Stimulated activated CD8-positive, alpha-beta memory T cell treated with anti-CD3 and anti-CD28 coated beads, Interleukin-7, amount 100 ng/mL, for 1 hour (primary cell): ENCODE measurements at regions not wholly inside any gene's neighbourhood (a gene's known extent, or its start where the extent isn't known, plus 50 kb on each side); places are given as distances from the start of the nearest gene placed in this dataset.

Experiments used
- DNase-seq, 2 donors: peaks; one replicate each; pipeline ENCODE4 v3.0.0-alpha.2; 2020; ENCODE audit warnings: low read depth in 2 of 2

- DNase-seq = no peak
Measured at GRCh38 chr3:43207628-43208085, 78.7 kb upstream of the SNRK start.

DNA sequence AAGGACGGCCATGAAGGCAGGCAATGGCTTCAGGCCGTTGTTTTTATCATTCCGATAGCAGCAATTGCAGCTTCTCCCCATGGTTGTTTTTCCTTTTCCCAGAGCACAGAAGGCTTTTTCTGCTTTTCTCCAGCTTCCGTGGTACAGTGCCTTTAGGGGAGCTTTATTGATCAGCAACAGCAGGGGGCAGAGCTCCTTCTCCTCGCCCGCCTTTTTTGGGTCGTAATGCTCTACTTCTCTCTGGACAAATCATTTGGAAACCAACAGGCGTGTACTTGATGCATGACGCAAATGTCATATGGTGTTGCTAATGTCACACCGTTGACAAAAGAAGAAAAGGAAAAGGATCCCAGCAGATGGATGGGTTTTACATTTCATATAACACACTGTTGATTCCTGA lies 79.7 kb upstream of the SNRK start:
- DNase-seq = no peak

- no peak for DNase-seq
Measured at GRCh38 chr3:43206105-43206504, 80.2 kb upstream of the SNRK start.

GRCh38 chr3:43203022-43203421 lies 83.3 kb upstream of the SNRK start:
- DNase-seq = no peak

DNA sequence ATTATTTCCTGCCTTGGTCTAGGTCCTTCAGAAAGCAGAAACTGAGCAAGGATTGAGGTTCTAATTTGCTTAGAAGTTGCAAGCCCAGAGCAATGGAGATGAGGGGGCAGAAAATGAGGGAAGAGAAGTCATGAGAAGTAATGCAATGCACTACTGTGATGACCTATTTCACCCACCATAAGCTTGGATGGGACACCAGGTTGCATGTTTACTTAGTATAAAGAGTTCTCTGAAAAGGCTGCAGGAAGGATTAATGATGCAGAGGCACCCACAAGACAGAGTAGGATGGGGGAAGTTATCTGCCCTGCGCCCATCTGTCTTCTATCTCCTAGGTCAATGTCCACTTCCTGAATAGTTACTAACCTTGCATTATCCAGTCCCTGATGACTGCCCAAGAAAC lies 84.8 kb upstream of the SNRK start:
- DNase-seq = no peak

DNA sequence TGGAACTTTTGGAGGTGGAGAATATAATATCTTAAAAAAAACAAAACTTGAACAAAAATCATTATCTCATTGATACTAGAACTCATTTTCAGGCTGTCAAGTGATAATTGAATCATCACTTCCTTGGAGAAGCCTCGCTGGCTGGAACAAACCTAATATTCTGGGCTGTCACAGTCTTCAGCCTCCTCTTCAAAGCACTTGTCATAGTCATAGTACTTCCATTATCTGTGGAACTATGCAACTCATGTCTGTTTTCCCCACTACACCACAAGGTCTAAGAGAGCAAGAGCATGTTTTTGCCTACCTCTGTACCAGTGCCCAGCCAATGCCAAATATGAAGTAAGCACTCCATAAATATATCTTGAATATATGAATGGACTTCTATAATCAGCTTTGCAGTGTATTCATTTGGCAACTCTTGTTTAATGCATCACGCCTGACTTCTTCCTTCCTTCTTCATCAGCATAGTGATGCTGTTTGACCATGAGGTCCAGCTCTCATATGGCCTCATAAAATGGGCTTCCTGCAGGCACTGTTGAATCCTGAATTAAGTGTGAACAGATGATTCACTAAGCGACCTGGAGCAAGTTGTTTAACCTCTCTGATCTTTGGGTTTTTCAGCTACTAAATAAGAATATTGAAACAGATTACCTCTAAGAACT lies 86.6 kb upstream of the SNRK start:
- DNase-seq = no peak

DNA sequence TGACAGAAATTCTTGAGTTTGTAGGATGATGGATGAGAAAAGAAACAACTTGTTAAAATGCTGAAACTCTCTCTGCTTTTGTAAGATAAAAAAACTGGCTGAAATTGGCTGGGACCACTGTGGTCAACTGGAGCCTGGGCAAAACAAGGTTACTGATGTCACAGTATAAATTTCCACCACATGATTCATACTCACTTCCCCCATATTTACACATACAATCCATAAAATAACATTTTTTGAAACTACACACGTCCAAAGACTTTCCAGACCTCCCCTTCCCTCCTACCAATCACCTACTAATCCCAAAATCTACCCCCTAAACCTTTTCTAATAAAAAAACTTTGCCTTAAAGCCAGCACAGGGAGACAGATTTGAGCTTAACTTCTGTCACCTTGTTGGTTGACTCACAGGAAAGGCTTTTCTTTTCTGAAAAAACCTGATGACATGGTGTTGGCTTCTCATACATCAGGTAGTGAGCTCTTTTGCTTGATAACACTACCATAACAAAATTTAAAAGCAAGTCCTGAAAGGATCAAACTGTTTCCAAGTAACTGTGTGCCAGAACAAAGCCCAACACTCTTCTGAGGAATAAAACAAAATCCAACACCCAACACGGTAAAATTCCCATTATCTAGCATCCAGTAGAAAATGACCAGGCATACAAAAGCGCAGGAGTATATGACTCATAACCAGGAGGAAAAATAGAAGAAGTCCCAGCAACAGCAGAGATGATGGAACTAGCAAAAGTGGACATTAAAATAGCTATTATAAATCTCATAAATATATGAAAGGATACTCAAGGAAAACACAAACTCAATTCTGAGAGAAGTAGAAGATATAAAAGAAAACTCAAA lies 87.3 kb upstream of the SNRK start:
- no peak for DNase-seq

DNA sequence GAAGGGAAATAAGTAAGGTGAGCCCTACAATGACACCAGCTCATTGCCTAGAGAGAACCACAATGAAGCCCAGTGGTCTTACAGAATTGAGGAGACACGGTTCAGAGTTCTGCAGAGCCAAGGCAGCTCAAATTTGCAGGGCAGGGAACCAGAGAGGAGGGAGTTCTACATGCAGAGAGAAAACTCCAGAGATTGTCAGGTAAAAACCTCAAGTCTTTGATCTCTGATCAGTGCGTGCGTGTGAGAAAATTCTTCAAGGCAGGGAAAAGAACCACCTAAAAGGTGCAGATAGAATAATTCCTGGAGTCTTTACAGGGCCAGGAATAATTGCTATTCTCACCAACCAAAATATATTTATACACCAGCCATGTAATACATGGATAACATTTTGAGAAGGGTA lies 88.0 kb upstream of the SNRK start:
- no peak for DNase-seq

DNA sequence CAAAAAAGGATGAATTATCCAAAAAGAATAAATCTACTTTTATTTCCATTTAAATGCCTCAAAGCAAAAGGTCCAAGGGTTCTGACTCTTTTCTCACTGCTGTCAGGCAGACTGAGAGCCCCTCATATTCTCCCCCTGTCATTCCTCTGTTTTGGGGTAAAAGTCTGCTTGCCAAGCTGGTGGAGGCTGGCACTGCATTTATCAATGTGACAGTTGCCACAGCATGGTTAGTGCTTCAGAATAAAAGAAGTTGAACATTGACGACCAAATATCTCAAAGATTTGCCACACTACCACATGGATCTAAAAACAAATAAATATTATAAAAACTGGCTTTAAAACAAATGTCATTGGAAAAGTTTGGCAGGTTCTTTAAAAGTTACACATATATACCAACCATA lies 89.2 kb upstream of the SNRK start:
- DNase-seq = no peak

DNA sequence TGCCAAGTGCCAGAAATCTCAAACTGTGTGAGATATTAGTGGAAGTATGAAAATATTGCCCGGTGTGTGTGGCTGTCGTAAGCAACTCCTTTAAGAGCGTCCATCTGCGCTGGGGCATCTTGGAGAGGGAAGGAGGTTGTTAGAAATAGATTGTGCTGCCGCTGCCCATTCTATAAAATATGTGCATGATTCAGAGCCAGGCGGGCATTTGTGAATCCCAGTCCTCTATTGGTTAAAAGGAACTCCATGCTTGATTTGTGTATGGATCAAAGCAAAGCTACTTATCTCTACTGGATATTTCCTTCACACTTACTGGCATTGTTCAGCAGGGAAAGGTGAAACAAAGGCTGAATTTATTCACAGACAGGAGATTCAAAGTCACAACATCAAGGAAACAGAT lies 89.6 kb upstream of the SNRK start:
- DNase-seq = no peak

DNA sequence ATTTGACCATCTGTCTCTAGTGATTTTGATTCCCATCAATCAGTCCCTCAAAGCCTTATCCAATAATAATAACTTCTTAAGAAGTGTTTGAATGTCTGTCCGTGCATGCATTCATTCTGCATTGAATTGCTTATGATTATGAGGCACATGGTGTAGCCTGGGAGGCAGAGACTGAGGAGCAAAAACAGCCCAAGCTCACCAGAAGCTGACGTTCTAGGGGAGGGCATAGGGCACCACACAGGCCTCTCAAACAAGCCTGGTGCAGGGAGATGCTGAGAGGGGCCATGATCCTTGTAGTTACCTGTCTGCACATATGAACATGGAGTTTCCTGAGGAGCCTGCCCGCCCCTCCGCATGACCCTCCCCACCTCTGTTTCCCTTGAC lies 89.2 kb upstream of the POMGNT2 start:
- no peak for DNase-seq

DNA sequence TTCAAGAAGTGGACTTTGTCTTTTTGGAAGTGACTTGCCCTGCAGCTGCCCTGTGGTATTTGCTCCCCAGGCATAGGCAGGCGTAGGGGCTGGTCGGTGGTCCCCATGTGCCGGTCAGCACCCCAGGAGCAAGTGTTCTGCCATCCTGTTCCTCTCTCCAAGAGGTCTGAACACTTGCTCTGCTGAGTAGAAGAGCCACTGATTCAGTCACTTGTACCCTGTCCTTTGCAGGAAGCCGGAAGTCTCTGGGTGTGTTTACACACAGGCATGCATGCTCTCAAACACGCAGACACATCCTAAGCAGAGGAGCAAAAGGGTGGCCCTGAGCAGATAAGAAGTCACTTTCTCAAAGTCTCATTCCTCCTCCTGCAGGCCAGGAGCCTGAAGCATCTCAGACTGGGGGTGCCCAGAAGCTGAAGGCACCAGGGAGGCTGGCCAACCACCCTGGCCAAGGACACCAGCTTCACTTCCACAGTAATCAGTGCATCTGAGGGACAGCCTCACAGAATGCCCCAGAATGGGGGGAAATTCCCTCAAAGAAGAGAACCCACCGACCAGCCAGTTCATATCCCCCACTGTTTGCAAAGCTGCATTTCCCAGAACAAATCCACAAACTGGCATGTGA lies 88.7 kb upstream of the POMGNT2 start:
- no peak for DNase-seq

GRCh38 chr3:43194069-43194468 lies 88.2 kb upstream of the POMGNT2 start:
- no peak for DNase-seq

- DNase-seq = no peak
Measured at GRCh38 chr3:43192028-43192427, 86.1 kb upstream of the POMGNT2 start.

- no peak for DNase-seq
Measured at GRCh38 chr3:43191116-43191515, 85.2 kb upstream of the POMGNT2 start.

DNA sequence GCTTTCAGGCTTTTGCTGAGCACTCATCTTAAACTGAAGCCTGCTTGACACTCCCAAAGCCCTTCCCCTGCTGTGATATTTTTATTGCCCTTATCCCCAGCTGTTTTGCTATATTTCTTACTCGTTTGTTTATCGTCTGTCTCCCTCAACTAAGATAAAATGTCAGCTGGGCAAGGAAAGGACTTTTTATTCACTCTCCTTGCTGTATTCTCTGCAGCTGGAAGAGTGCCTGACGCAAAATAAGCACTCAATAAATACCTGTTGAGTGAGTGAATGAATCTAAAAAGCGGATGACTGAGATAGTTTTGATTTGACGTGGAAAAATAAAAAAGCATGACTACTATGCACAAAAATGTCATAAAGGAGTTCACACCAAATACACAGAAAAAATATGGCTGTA lies 84.8 kb upstream of the POMGNT2 start:
- no peak for DNase-seq

DNA sequence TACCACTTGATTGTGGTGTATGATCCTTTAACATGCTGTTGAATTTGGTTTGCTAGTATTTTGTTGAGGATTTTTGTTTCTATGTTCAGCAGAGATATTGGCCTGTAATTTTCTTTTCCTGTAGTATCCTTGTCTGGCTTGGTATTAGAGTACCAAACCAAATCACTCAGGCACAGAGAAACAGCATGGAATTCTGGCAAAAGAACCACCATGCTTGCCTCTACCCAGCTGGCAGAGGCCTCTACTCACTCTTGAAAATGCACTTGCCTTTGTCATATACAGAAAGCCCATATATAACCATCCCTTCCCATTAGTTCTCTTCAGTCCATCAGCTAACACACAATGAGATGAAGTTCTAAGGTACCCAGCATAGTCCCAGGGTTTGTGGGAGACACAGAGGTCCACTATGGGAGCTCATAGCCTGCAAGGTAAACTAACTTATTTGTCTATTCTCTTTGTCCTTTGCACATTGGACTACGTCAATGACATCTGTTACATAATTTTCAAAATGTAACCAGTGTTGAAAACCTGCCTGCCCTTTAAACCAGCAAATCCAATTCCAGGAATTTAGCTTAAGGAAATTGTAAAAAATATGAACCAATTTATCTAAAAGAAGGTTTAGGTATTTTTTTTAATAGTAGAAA lies 82.1 kb upstream of the POMGNT2 start:
- no peak for DNase-seq

- no peak for DNase-seq
Measured at GRCh38 chr3:43185983-43186314, 80.1 kb upstream of the POMGNT2 start.

- DNase-seq = no peak
Measured at GRCh38 chr3:43185274-43185982, 79.5 kb upstream of the POMGNT2 start.

- DNase-seq = no peak
Measured at GRCh38 chr3:43183456-43183855, 77.6 kb upstream of the POMGNT2 start.

DNA sequence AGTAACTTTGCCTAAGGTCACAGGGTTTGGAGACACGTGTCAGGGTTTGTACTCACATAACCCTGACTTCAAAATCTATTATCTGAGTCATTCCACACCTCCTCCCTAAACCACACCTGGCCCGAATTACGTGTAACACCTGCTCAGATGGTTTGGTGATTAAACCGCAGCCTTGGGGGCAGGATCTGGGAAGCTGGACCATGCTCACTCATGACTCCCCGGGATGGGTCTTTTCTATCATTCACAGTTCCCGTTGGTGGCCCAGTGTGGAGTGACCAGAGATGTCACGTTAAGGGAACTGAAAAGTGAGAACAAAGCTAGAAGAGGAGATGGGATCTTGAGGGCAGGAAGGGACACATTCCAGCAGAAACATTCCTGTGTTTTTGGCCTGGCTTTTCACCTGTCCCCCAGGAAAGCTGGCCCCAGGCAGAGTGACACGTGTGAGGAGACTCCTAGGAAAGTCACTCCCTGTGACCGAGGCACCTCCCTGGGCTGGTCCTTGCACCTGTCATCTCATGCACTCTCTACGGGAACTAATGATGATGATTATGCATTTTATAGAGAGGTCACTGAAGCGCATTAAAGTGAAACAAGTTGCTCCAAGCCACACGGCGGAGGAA lies 75.4 kb upstream of the POMGNT2 start:
- peak in 1 of 2 donors; percentile 8 for DNase-seq
